Sigmoid colon (tissue), 4 donors: ENCODE measurements at regions not wholly inside any gene's neighbourhood (a gene's known extent, or its start where the extent isn't known, plus 50 kb on each side); places are given as distances from the start of the nearest gene placed in this dataset.

Experiments
- CTCF ChIP-seq, 4 experiments: fragments of 450-650 bp in 3 of 4; fragments of 200-600 bp in 1 of 4; IDR thresholded peaks; one replicate each; pipeline ENCODE4 v1.5.1; 2016 to 2019; ENCODE audit warnings: antibody characterized with exemption in 4 of 4, mild to moderate bottlenecking in 3 of 4, moderate library complexity in 2 of 4
- POLR2AphosphoS5 ChIP-seq, 4 donors: sonication (generic); formaldehyde crosslinking; IDR thresholded peaks; one replicate each; pipeline ENCODE4 v1.6.1; 2017; ENCODE audit warnings: antibody characterized with exemption in 4 of 4

DNA sequence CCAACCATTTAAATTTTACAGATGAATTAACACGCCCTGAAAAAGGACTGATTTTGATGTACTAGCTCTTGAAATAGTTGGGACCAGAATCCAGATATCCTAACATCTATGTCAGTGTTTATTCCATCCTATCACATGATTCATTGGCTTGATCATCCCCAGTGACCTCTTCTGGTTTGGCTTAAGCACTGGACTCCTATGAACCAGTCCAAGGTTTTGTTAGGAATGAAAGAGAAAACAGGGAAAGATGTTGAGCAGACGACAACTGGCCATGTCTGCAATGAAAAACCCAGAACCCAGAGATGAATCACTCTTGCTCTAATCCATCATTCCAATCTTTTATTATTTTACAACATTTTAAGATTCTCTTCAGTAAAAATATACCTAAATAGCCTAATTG is 1080.9 kb downstream of the SORCS1 start:
- TF ChIP-seq CTCF (IDR thresholded peaks at IDR 0.05) (no peak), POLR2AphosphoS5 (IDR thresholded peaks at IDR 0.05) (peak in 1 of 4 donors; percentile 20)
